Suprapubic skin (tissue), 4 donors: ENCODE measurements at regions not wholly inside any gene's neighbourhood (a gene's known extent, or its start where the extent isn't known, plus 50 kb on each side); places are given as distances from the start of the nearest gene placed in this dataset.

Source experiments
- POLR2A ChIP-seq, 2 donors: fragments of 450-650 bp; IDR thresholded peaks; one replicate each; pipeline ENCODE4 v1.6.1; 2017; ENCODE audit warnings: antibody characterized with exemption in 2 of 2, mild to moderate bottlenecking in 2 of 2, moderate library complexity in 2 of 2
- POLR2AphosphoS5 ChIP-seq, 3 donors: sonication (generic); formaldehyde crosslinking; IDR thresholded peaks; one replicate each; pipeline ENCODE4 v1.6.1; 2017; ENCODE audit warnings: antibody characterized with exemption in 3 of 3
- TF ChIP-seq, protein P1 (sequence below), 2 donors: fragments of 200-600 bp in 1 of 2; fragments of 450-650 bp in 1 of 2; sonication (generic) in 1 of 2; IDR thresholded peaks; one replicate each; pipeline ENCODE4 v1.5.1; 2016 to 2019; ENCODE audit warnings: antibody characterized with exemption in 2 of 2, mild to moderate bottlenecking in 1 of 2, moderate library complexity in 1 of 2

- TF ChIP-seq, protein P1, sequence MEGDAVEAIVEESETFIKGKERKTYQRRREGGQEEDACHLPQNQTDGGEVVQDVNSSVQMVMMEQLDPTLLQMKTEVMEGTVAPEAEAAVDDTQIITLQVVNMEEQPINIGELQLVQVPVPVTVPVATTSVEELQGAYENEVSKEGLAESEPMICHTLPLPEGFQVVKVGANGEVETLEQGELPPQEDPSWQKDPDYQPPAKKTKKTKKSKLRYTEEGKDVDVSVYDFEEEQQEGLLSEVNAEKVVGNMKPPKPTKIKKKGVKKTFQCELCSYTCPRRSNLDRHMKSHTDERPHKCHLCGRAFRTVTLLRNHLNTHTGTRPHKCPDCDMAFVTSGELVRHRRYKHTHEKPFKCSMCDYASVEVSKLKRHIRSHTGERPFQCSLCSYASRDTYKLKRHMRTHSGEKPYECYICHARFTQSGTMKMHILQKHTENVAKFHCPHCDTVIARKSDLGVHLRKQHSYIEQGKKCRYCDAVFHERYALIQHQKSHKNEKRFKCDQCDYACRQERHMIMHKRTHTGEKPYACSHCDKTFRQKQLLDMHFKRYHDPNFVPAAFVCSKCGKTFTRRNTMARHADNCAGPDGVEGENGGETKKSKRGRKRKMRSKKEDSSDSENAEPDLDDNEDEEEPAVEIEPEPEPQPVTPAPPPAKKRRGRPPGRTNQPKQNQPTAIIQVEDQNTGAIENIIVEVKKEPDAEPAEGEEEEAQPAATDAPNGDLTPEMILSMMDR (IDR thresholded peaks at IDR 0.05): no peak
- no peak for TF ChIP-seq POLR2A (IDR thresholded peaks at IDR 0.05)
- TF ChIP-seq POLR2AphosphoS5 (IDR thresholded peaks at IDR 0.05): no peak
These were observed 261.3 kb upstream of the PCDH15 start for GRCh38 chr10:55062349-55062748.
